Activated T-helper 9 cell treated with anti-CD3 and anti-CD28 coated beads, Interleukin-2, amount 50 U/mL, for 16 hours (primary cell): ENCODE measurements at regions not wholly inside any gene's neighbourhood (a gene's known extent, or its start where the extent isn't known, plus 50 kb on each side); places are given as distances from the start of the nearest gene placed in this dataset.

ENCODE experiments used
- DNase-seq: peaks from one replicate; pipeline ENCODE4 v3.0.0-alpha.2; 2020; ENCODE audit warnings: low read depth

- no peak for DNase-seq
These were observed 83.0 kb downstream of the CXCL12 start for GRCh38 chr10:44301781-44302355.

- DNase-seq: no peak
These were observed 83.9 kb downstream of the CXCL12 start for GRCh38 chr10:44300666-44301649.

- DNase-seq: no peak
These were observed 86.2 kb downstream of the CXCL12 start for GRCh38 chr10:44298713-44299112.

- DNase-seq: no peak
These were observed 86.9 kb downstream of the CXCL12 start for GRCh38 chr10:44297963-44298362.

- no peak for DNase-seq
These were observed 89.2 kb downstream of the CXCL12 start for GRCh38 chr10:44295644-44296241.

- no peak for DNase-seq
These were observed 90.0 kb downstream of the CXCL12 start for GRCh38 chr10:44294726-44295412.

GRCh38 chr10:44293842-44294241 lies 91.1 kb downstream of the CXCL12 start:
- DNase-seq: no peak

GRCh38 chr10:44293306-44293778 lies 91.6 kb downstream of the CXCL12 start:
- DNase-seq: no peak

GRCh38 chr10:44292390-44293002 lies 92.4 kb downstream of the CXCL12 start:
- DNase-seq: no peak

GRCh38 chr10:44291091-44291490 lies 93.8 kb downstream of the CXCL12 start:
- no peak for DNase-seq

- no peak for DNase-seq
These were observed 95.8 kb downstream of the CXCL12 start for GRCh38 chr10:44289125-44289524.

GRCh38 chr10:44287408-44287807 lies 97.5 kb downstream of the CXCL12 start:
- DNase-seq: no peak

- no peak for DNase-seq
These were observed 100.5 kb downstream of the CXCL12 start for GRCh38 chr10:44284198-44285084.

GRCh38 chr10:44282626-44283300 lies 102.1 kb downstream of the CXCL12 start:
- no peak for DNase-seq

- no peak for DNase-seq
These were observed 103.2 kb downstream of the CXCL12 start for GRCh38 chr10:44281662-44282061.

GRCh38 chr10:44281089-44281613 lies 103.7 kb downstream of the CXCL12 start:
- no peak for DNase-seq

GRCh38 chr10:44280226-44281014 lies 104.5 kb downstream of the CXCL12 start:
- DNase-seq: no peak

- no peak for DNase-seq
These were observed 105.3 kb downstream of the CXCL12 start for GRCh38 chr10:44279426-44280126.
